CD8-positive, alpha-beta memory T cell (primary cell): ENCODE measurements at regions not wholly inside any gene's neighbourhood (a gene's known extent, or its start where the extent isn't known, plus 50 kb on each side); places are given as distances from the start of the nearest gene placed in this dataset.
A peak's percentile ranks its signal among the peaks of the same experiment; 100 is the strongest.
"Not testable (repeated sequence)": the region's sequence is repeated elsewhere in the genome, so short reads cannot be mapped to it uniquely, and the experiment has no call there.

Experiments
- CTCF ChIA-PET: fragments of 350-600 bp; sonication (Branson Sonifier 250); formaldehyde crosslinking; loops from one replicate; lab custom pipeline; 2021; ENCODE audit warnings: antibody characterized with exemption; lab: Charles Lee
- POLR2A ChIA-PET: fragments of 350-600 bp; sonication (Branson Sonifier 250); formaldehyde crosslinking; loops from one replicate; lab custom pipeline; 2021; ENCODE audit warnings: antibody characterized with exemption; lab: Charles Lee
- DNase-seq, 5 donors: peaks; one replicate each; pipeline versions ENCODE4 v3.0.0 to v3.0.0-alpha.2; 2020 to 2022; ENCODE audit warnings: mixed read lengths in 1 of 5
- H3K27ac ChIP-seq: one replicate; pipeline ENCODE4 v1.7.0; 2013; ENCODE audit warnings: low read depth, mild to moderate bottlenecking, low read length, moderate library complexity
- H3K27me3 ChIP-seq: 2 replicates; pipeline ENCODE4 v1.7.0; 2013; ENCODE audit warnings: low read length, mild to moderate bottlenecking; ENCODE audit not compliant: insufficient read depth, poor library complexity, severe bottlenecking
- H3K36me3 ChIP-seq: 2 replicates; pipeline ENCODE4 v1.7.0; 2013; ENCODE audit warnings: mild to moderate bottlenecking, low read length, moderate library complexity; ENCODE audit not compliant: insufficient read depth
- H3K4me1 ChIP-seq: 2 replicates; pipeline ENCODE4 v1.7.0; 2013; ENCODE audit warnings: mild to moderate bottlenecking, low read length, moderate library complexity; ENCODE audit not compliant: insufficient read depth
- H3K4me3 ChIP-seq: 2 replicates; pipeline ENCODE4 v1.7.0; 2013; ENCODE audit warnings: mild to moderate bottlenecking, low read length
- H3K9me3 ChIP-seq: 2 replicates; pipeline ENCODE4 v1.7.0; 2013; ENCODE audit warnings: mild to moderate bottlenecking, low read length
- H3K27ac Mint-ChIP-seq, 8 donors: one replicate each; pipeline ENCODE4 v1.8.0; 2020 to 2021; ENCODE audit warnings: mixed read lengths in 8 of 8, mild to moderate bottlenecking in 6 of 8, inconsistent platforms in 3 of 8, moderate library complexity in 3 of 8
- H3K27me3 Mint-ChIP-seq, 2 donors: one replicate each; pipeline ENCODE4 v1.8.0; 2020 to 2021; ENCODE audit warnings: mixed read lengths in 2 of 2, mild to moderate bottlenecking in 1 of 2, moderate library complexity in 1 of 2
- H3K36me3 Mint-ChIP-seq, 3 donors: one replicate each; pipeline ENCODE4 v1.8.0; 2020 to 2021; ENCODE audit warnings: mixed read lengths in 3 of 3, inconsistent platforms in 1 of 3, mild to moderate bottlenecking in 1 of 3
- H3K4me1 Mint-ChIP-seq, 3 donors: one replicate each; pipeline ENCODE4 v1.8.0; 2020 to 2021; ENCODE audit warnings: mixed read lengths in 3 of 3, inconsistent platforms in 1 of 3, mild to moderate bottlenecking in 1 of 3
- H3K4me3 Mint-ChIP-seq, 7 donors: one replicate each; pipeline ENCODE4 v1.8.0; 2020 to 2021; ENCODE audit warnings: mixed read lengths in 7 of 7, mild to moderate bottlenecking in 6 of 7, moderate library complexity in 4 of 7, inconsistent platforms in 2 of 7
- H3K9me3 Mint-ChIP-seq, 5 donors: one replicate each; pipeline ENCODE4 v1.8.0; 2020 to 2022; ENCODE audit warnings: mixed read lengths in 5 of 5, mild to moderate bottlenecking in 3 of 5, moderate library complexity in 2 of 5, inconsistent platforms in 1 of 5

DNA sequence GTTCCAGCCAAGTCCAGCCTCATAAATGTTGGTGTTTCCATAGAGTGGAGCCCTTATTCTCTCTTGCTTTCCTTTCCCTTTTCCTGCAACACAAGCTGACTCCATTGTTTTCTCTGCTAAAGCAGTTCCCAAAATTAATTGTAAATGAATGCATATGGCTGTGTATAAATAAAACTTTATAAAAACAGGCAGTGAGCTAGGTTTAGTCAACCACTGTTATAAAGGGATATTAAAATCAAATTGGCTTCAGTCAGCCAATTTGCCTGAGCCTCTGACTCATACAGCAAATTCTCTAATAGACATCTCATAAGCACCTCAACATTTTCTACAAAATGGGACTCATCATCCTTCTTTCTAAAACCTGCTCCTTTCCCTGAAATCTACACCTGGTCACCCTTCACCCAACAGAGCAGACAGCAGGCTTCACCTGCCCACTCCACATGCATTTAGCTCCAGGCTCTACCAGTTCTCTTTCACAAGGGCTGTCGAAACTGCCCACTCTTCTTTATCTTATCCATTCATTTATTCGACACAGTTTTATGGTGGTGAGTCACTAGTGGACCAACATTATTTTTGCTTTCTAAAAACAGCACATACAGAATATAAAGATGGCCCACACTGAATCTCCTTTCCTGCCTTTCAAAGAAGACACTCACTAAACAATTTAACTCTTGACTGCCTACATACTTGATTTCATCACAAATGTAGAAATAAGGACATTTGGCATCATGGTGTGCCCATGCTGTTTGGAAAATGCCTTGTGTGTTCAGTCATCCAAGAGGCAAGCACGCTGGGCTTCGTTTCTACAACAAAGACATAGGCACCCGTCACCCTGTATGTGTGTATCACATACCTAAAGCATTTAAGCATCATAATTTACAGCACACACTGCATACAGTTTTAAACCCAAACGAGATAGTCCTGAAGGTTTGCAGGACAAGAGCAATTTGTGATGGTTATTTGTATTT, 74.6 kb upstream of the C7orf33 start:
- no peaks in the 10 kb centered on the region for H3K4me1 ChIP-seq
- H3K9me3 ChIP-seq, result no peaks in the 10 kb centered on the region
- ChIA-PET CTCF (no interaction called here), POLR2A (no interaction called here)
- no peak overlapping the region for H3K4me3 ChIP-seq
- H3K27me3 ChIP-seq, result no peaks in the 10 kb centered on the region
- H3K36me3 ChIP-seq, result no peaks in the 10 kb centered on the region
- Mint-ChIP-seq H3K27me3 (peaks cover 19 to 25% of the 10 kb centered on the region in 2 donors), H3K4me1 (no peaks in the 10 kb centered on the region), H3K4me3 (no peak overlapping the region), H3K36me3 (no peaks in the 10 kb centered on the region), H3K9me3 (no peaks in the 10 kb centered on the region), H3K27ac (no peak overlapping the region)
- H3K27ac ChIP-seq, result no peak overlapping the region
- DNase-seq, result no peak

DNA sequence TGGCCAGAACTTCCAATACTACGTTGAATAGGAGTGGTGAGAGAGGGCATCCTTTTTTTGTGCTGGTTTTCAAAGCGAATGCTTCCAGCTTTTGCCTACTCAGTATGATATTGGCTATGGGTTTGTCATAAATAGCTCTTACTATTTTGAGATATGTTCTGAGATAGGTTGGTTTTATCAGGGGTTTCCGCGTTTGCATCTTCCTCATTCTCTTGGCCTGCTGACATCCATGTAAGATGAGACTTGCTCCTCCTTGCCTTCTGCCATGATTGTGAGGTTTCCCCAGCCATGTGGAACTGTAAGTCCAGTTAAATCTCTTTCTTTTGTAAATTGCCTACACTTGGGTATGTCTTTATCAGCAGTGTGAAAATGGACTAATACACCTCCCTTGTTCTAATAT, 71.2 kb upstream of the C7orf33 start:
- H3K27ac Mint-ChIP-seq, H3K36me3 Mint-ChIP-seq, H3K4me1 ChIP-seq, H3K4me3 ChIP-seq, H3K27ac ChIP-seq, H3K4me3 Mint-ChIP-seq, DNase-seq, H3K4me1 Mint-ChIP-seq, POLR2A ChIA-PET, H3K36me3 ChIP-seq, H3K9me3 ChIP-seq, H3K27me3 ChIP-seq, H3K9me3 Mint-ChIP-seq: not testable (repeated sequence)
- peaks cover 23 to 47% of the 10 kb centered on the region in 2 donors for H3K27me3 Mint-ChIP-seq
- CTCF ChIA-PET, result interaction anchor here (1.6 kb wide), 1 partner anchor 8 kb away, joined by 5 read pairs; no protein-coding TSS in a partner anchor

DNA sequence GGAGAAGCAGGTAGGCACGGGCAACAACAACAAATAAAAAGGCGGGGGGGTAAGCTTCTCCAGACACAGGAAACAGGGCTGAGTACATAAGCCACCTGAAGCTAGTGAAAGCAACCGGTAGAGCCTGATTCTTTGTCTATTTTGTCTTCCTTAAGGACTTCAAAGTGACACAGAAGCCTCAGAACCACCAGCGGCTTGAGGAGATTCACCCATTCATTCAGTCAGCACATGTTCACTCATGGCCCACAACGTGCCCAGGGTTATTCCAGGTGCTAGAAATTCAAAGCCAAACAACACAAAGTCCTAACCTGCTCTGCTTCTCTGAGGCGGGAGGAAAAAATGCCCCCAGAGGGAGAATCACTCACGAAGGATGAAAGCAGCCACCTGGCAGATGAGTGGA, 69.3 kb upstream of the C7orf33 start:
- H3K9me3 Mint-ChIP-seq, result no peaks in the 10 kb centered on the region
- no peaks in the 10 kb centered on the region for H3K9me3 ChIP-seq
- no peak overlapping the region for H3K4me3 ChIP-seq
- H3K27ac Mint-ChIP-seq, result no peak overlapping the region
- H3K27me3 Mint-ChIP-seq, result peaks cover 22 to 52% of the 10 kb centered on the region in 2 donors
- no peaks in the 10 kb centered on the region for H3K27me3 ChIP-seq
- H3K27ac ChIP-seq, result no peak overlapping the region
- POLR2A ChIA-PET, result no interaction called here
- no peaks in the 10 kb centered on the region for H3K4me1 Mint-ChIP-seq
- H3K4me1 ChIP-seq, result no peaks in the 10 kb centered on the region
- no peak overlapping the region for H3K4me3 Mint-ChIP-seq
- no peaks in the 10 kb centered on the region for H3K36me3 ChIP-seq
- DNase-seq, result no peak
- no peaks in the 10 kb centered on the region for H3K36me3 Mint-ChIP-seq
- CTCF ChIA-PET, result no interaction called here

DNA sequence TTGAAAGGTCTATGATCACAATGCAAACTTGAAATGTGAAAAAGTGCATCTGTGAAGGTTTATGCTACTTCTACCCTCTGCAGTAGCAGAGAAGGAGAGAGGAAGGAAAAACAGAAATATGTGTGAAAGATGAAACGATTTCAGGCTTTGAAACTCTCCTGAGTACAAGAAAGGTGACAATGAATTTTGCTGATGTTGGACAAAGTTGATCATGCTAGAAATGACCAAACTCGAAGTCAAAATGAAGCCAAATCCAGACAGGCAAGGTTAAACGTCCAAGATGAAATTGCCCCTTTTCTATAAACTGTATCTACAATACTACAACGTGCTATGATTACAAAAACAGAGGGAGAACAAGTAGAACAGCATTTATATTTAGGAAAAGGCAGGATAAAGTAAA, 67.0 kb upstream of the C7orf33 start:
- CTCF ChIA-PET, result no interaction called here

DNA sequence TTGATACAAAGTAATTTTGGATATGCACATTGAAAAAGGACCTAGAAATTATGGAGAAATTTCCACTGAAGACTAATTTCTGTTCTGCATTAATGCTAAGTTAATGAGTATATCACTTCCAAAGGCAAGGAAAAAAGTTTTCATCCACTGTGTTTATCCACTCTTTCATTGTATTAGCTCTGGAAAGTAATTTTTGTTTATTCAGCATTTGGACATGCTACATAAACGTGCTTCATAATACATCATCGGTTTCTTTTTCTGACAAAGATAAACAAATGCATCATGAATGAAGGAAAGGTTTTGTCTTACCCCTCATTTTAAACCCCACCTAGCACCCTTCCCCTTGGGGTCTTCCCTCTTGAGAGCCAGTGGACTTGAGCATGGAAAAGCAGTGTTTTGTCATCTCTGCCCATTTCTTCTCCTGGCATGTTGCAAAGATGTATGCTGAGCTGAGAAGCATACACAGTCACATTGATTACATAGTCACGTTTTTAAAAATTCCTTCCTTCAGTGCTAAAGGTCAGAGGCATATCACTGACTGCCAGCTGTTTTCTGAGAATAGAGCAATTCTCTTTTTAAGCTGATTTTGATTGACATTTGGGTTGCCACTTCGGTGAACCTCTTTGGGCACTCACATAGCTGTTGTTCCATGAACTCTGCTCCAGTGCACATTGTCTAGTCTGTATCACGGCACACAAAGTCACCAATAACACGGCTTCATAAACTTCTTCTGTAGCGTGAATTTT, 65.9 kb upstream of the C7orf33 start:
- Histone ChIP-seq H3K4me1 (no peaks in the 10 kb centered on the region), H3K4me3 (no peak overlapping the region), H3K27me3 (no peaks in the 10 kb centered on the region), H3K9me3 (no peaks in the 10 kb centered on the region), H3K36me3 (no peaks in the 10 kb centered on the region), H3K27ac (no peak overlapping the region)
- H3K27ac Mint-ChIP-seq, result no peak overlapping the region
- POLR2A ChIA-PET, result no interaction called here
- peaks cover 0 to 5% (median 3%) of the 10 kb centered on the region in 3 donors for H3K4me1 Mint-ChIP-seq
- no peak for DNase-seq
- H3K36me3 Mint-ChIP-seq, result no peaks in the 10 kb centered on the region
- H3K27me3 Mint-ChIP-seq, result peaks cover 11 to 60% of the 10 kb centered on the region in 2 donors
- H3K4me3 Mint-ChIP-seq, result no peak overlapping the region
- CTCF ChIA-PET, result no interaction called here
- H3K9me3 Mint-ChIP-seq, result no peaks in the 10 kb centered on the region

More for the DNA sequence above, 67.0 kb upstream of the C7orf33 start:
- Histone ChIP-seq H3K4me1 (no peaks in the 10 kb centered on the region), H3K4me3 (no peak overlapping the region), H3K27ac (no peak overlapping the region), H3K27me3 (no peaks in the 10 kb centered on the region), H3K36me3 (no peaks in the 10 kb centered on the region), H3K9me3 (no peaks in the 10 kb centered on the region)
- H3K4me3 Mint-ChIP-seq, result no peak overlapping the region
- no peak overlapping the region for H3K27ac Mint-ChIP-seq
- H3K9me3 Mint-ChIP-seq, result no peaks in the 10 kb centered on the region
- H3K4me1 Mint-ChIP-seq, result peaks cover 0 to 5% (median 3%) of the 10 kb centered on the region in 3 donors
- peaks cover 16 to 61% of the 10 kb centered on the region in 2 donors for H3K27me3 Mint-ChIP-seq
- H3K36me3 Mint-ChIP-seq, result no peaks in the 10 kb centered on the region
- POLR2A ChIA-PET, result no interaction called here
- no peak for DNase-seq

DNA sequence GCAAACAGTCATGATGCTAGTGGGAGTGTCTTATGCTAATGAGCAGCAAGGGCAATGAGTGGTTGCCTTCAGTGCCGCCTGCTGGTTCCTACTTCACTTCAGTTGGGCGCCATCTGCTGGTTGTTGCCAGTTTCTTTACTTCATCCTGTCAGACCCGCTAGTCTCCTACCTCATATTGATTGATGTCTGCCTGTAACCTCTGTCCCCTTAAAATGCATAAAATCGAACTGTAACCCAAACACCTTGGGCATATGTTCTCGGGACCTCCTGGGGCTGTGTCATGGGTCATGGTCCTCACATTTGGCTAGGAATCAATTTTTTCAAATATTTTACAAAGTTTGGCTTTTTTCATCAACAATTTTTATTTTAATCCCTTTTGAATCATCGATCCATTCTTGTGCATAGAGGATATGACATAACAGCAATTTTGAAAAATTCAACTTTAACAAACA, 62.8 kb upstream of the C7orf33 start:
- DNase-seq, result peak; percentile 68 to 83 (median 74)
- POLR2A ChIA-PET, result interaction anchor here (0.6 kb wide), 1 partner anchor 28 kb away, joined by 3 read pairs; no protein-coding TSS in a partner anchor
- Histone ChIP-seq H3K27ac (no peak overlapping the region), H3K4me1 (no peaks in the 10 kb centered on the region), H3K9me3 (no peaks in the 10 kb centered on the region), H3K4me3 (no peak overlapping the region), H3K36me3 (no peaks in the 10 kb centered on the region), H3K27me3 (no peaks in the 10 kb centered on the region)
- no peaks in the 10 kb centered on the region for H3K36me3 Mint-ChIP-seq
- CTCF ChIA-PET, result interaction anchor here (1.3 kb wide), 2 partner anchors 9 kb away, joined by 4 to 5 read pairs; no protein-coding TSS in a partner anchor
- peaks cover 5 to 45% of the 10 kb centered on the region in 2 donors for H3K27me3 Mint-ChIP-seq
- H3K4me3 Mint-ChIP-seq, result no peak overlapping the region
- H3K9me3 Mint-ChIP-seq, result no peaks in the 10 kb centered on the region
- H3K4me1 Mint-ChIP-seq, result peaks cover 0 to 5% (median 3%) of the 10 kb centered on the region in 3 donors
- no peak overlapping the region for H3K27ac Mint-ChIP-seq

DNA sequence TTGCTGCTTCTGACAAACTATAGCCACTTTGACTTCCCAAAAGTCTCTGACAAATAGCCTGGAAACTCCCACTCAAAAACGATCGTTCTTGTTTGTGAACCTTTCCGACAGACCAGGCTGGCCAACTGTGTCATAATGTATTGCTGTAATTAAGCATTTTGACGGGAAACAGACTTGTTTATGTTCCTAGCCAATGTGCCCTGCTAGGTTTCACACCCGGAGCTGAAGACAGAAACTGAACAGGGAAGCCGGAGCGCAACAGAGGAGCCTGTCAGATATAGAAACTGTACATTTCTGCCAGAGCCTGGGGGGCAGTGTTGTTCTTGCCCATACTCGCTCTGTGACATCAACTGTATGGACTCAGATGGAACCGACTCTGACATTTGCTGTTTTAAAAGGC, 55.3 kb upstream of the C7orf33 start:
- Histone ChIP-seq H3K27ac (no peak overlapping the region), H3K4me3 (no peak overlapping the region), H3K36me3 (no peaks in the 10 kb centered on the region), H3K9me3 (no peaks in the 10 kb centered on the region), H3K27me3 (no peaks in the 10 kb centered on the region), H3K4me1 (no peaks in the 10 kb centered on the region)
- H3K36me3 Mint-ChIP-seq, result no peaks in the 10 kb centered on the region
- H3K27me3 Mint-ChIP-seq, result peaks cover 8 to 19% of the 10 kb centered on the region in 2 donors
- H3K4me1 Mint-ChIP-seq, result peaks cover 3 to 8% (median 8%) of the 10 kb centered on the region in 3 donors
- ChIA-PET POLR2A (no interaction called here), CTCF (no interaction called here)
- DNase-seq, result no peak
- peak overlapping the region in 3 of 7 donors; percentile 32 to 60 (median 58) for H3K4me3 Mint-ChIP-seq
- no peak overlapping the region for H3K27ac Mint-ChIP-seq
- H3K9me3 Mint-ChIP-seq, result no peaks in the 10 kb centered on the region

DNA sequence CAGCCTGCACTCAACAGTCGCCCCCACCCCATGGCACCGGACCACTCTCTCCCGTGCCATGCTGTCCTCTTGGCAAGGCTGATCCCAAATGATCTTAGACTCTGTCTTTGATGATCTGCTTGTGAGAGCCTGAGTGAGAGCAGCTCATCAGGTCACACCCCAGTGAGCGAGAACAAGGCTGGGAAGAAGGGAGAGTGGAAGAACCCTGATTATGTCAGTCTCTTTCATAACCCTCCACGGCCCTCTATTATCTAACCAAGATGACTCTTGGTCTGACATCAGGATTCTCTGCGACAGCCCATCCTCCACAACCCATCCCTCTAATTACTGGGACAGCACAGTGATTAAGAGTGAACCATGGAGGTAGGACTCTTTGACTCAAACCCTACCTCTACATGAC, 53.1 kb upstream of the C7orf33 start:
- Mint-ChIP-seq H3K27me3 (peaks cover 8 to 10% of the 10 kb centered on the region in 2 donors), H3K4me1 (peaks cover 3 to 8% (median 8%) of the 10 kb centered on the region in 3 donors), H3K36me3 (no peaks in the 10 kb centered on the region), H3K9me3 (no peaks in the 10 kb centered on the region), H3K4me3 (no peak overlapping the region), H3K27ac (no peak overlapping the region)
- ChIA-PET POLR2A (no interaction called here), CTCF (no interaction called here)
- Histone ChIP-seq H3K27ac (no peak overlapping the region), H3K27me3 (no peaks in the 10 kb centered on the region), H3K9me3 (no peaks in the 10 kb centered on the region), H3K4me3 (no peak overlapping the region), H3K36me3 (no peaks in the 10 kb centered on the region), H3K4me1 (no peaks in the 10 kb centered on the region)
- DNase-seq, result no peak
